H9 (cell line): ENCODE measurements at regions not wholly inside any gene's neighbourhood (a gene's known extent, or its start where the extent isn't known, plus 50 kb on each side); places are given as distances from the start of the nearest gene placed in this dataset.

ENCODE experiments used
- DNase-seq: peaks from one replicate; pipeline ENCODE4 v3.0.0-alpha.2; 2017
- H2AFZ ChIP-seq: one replicate; pipeline ENCODE4 v1.6.1; 2013; ENCODE audit warnings: mild to moderate bottlenecking, low read length, control low read depth, moderate library complexity
- H2AK5ac ChIP-seq: 2 replicates; pipeline ENCODE4 v1.6.1; 2013; ENCODE audit warnings: low read length, control low read depth, mixed read lengths; ENCODE audit not compliant: insufficient read length
- H2BK120ac ChIP-seq: one replicate; pipeline ENCODE4 v1.6.1; 2013; ENCODE audit warnings: low read depth, mild to moderate bottlenecking, low read length, control low read depth, inconsistent platforms; ENCODE audit not compliant: poor library complexity, severe bottlenecking
- H2BK12ac ChIP-seq: 2 replicates; pipeline ENCODE4 v1.6.1; 2013; ENCODE audit warnings: low read length, control low read depth, mixed read lengths, low read depth; ENCODE audit not compliant: insufficient read length
- H2BK15ac ChIP-seq: 2 replicates; pipeline ENCODE4 v1.6.1; 2013; ENCODE audit warnings: low read depth, low read length, control low read depth
- H2BK20ac ChIP-seq: one replicate; pipeline ENCODE4 v1.6.1; 2013; ENCODE audit warnings: low read depth, mild to moderate bottlenecking, low read length, control low read depth, inconsistent platforms; ENCODE audit not compliant: poor library complexity, severe bottlenecking
- H2BK5ac ChIP-seq: 2 replicates; pipeline ENCODE4 v1.6.1; 2013; ENCODE audit warnings: low read length, control low read depth, mixed read lengths; ENCODE audit not compliant: insufficient read length
- H3K14ac ChIP-seq: 2 replicates; pipeline ENCODE4 v1.6.1; 2013; ENCODE audit warnings: low read length, control low read depth; ENCODE audit not compliant: insufficient read depth
- H3K18ac ChIP-seq: 2 replicates; pipeline ENCODE4 v1.6.1; 2013; ENCODE audit warnings: low read depth, mild to moderate bottlenecking, mixed read lengths, low read length, control low read depth; ENCODE audit not compliant: insufficient read length
- H3K23ac ChIP-seq: 2 replicates; pipeline ENCODE4 v1.6.1; 2013; ENCODE audit warnings: low read length, control low read depth, mixed read lengths, low read depth; ENCODE audit not compliant: insufficient read length
- H3K23me2 ChIP-seq: 2 replicates; pipeline ENCODE4 v1.6.1; 2013; ENCODE audit warnings: low read depth, mild to moderate bottlenecking, mixed read lengths, low read length, control low read depth; ENCODE audit not compliant: insufficient read length, poor library complexity, severe bottlenecking
- H3K27ac ChIP-seq: 2 replicates; pipeline ENCODE4 v1.5.1; 2013; ENCODE audit warnings: low read length, control low read depth, mixed read lengths, low read depth; ENCODE audit not compliant: insufficient read length
- H3K27me3 ChIP-seq: 2 replicates; pipeline ENCODE4 v1.6.1; 2013; ENCODE audit warnings: low read length, control low read depth, inconsistent platforms; ENCODE audit not compliant: insufficient read depth
- H3K4ac ChIP-seq: 2 replicates; pipeline ENCODE4 v1.6.1; 2013; ENCODE audit warnings: low read depth, mild to moderate bottlenecking, control low read depth, inconsistent platforms, low read length, moderate library complexity
- H3K4me1 ChIP-seq: 2 replicates; pipeline ENCODE4 v1.6.1; 2013; ENCODE audit warnings: low read length, control low read depth, inconsistent platforms; ENCODE audit not compliant: insufficient read depth
- H3K4me2 ChIP-seq: 2 replicates; pipeline ENCODE4 v1.6.1; 2013; ENCODE audit warnings: low read length, control low read depth, mixed read lengths; ENCODE audit not compliant: insufficient read length, insufficient read depth
- H3K56ac ChIP-seq: 2 replicates; pipeline ENCODE4 v1.6.1; 2013; ENCODE audit warnings: low read depth, mild to moderate bottlenecking, mixed read lengths, low read length, control low read depth; ENCODE audit not compliant: insufficient read length
- H3K79me1 ChIP-seq: 2 replicates; pipeline ENCODE4 v1.6.1; 2013; ENCODE audit warnings: low read depth, mild to moderate bottlenecking, moderate library complexity, low read length, control low read depth, inconsistent platforms; ENCODE audit not compliant: insufficient read depth, poor library complexity, severe bottlenecking
- H3K79me2 ChIP-seq: 2 replicates; pipeline ENCODE4 v1.6.1; 2013; ENCODE audit warnings: low read length, control low read depth, inconsistent platforms; ENCODE audit not compliant: insufficient read depth
- H3K9ac ChIP-seq: 2 replicates; pipeline ENCODE4 v1.6.1; 2013; ENCODE audit warnings: low read length, control low read depth, mixed read lengths; ENCODE audit not compliant: insufficient read length; ENCODE audit errors: extremely low read depth
- H3K9me3 ChIP-seq: one replicate; pipeline ENCODE4 v1.6.1; 2013; ENCODE audit warnings: low read depth, low read length, inconsistent platforms; ENCODE audit not compliant: control insufficient read depth
- H3T11ph ChIP-seq: one replicate; pipeline ENCODE4 v1.6.1; 2013; ENCODE audit warnings: mild to moderate bottlenecking, low read length, control low read depth, inconsistent platforms
- H4K20me1 ChIP-seq: one replicate; pipeline ENCODE4 v1.6.1; 2013; ENCODE audit not compliant: control insufficient read depth, insufficient read length, insufficient read depth
- H4K5ac ChIP-seq: 2 replicates; pipeline ENCODE4 v1.6.1; 2013; ENCODE audit warnings: low read depth, mild to moderate bottlenecking, mixed read lengths, low read length, control low read depth; ENCODE audit not compliant: insufficient read length
- H4K8ac ChIP-seq: replicated peaks from 2 replicates; pipeline ENCODE4 v1.6.1; 2013; ENCODE audit warnings: low read length, control low read depth, mixed read lengths, low read depth; ENCODE audit not compliant: insufficient read length
- H4K91ac ChIP-seq: 2 replicates; pipeline ENCODE4 v1.6.1; 2013; ENCODE audit warnings: low read depth, mild to moderate bottlenecking, moderate library complexity, mixed read lengths, low read length, control low read depth; ENCODE audit not compliant: insufficient read length
- H3K27ac Mint-ChIP-seq, 3 experiments: 2 replicates in 2 of 3; 3 replicates in 1 of 3; pipeline ENCODE4 v1.8.0; 2020 to 2021; ENCODE audit warnings: mixed read lengths in 3 of 3, mild to moderate bottlenecking in 1 of 3, moderate library complexity in 1 of 3
- H3K27me3 Mint-ChIP-seq: 2 replicates; pipeline ENCODE4 v1.8.0; 2021; ENCODE audit warnings: low read depth, mild to moderate bottlenecking, moderate library complexity, mixed read lengths
- H3K36me3 Mint-ChIP-seq, 3 experiments: 2 replicates in 2 of 3; 3 replicates in 1 of 3; pipeline ENCODE4 v1.8.0; 2020 to 2021; ENCODE audit warnings: low read depth in 3 of 3, mixed read lengths in 3 of 3; ENCODE audit not compliant: insufficient read depth in 1 of 3
- H3K4me1 Mint-ChIP-seq, 2 experiments: 2 replicates each; pipeline ENCODE4 v1.8.0; 2020; ENCODE audit warnings: mixed read lengths in 2 of 2
- H3K4me3 Mint-ChIP-seq, 2 experiments: 2 replicates in 1 of 2; 3 replicates in 1 of 2; pipeline ENCODE4 v1.8.0; 2020 to 2021; ENCODE audit warnings: mild to moderate bottlenecking in 2 of 2, mixed read lengths in 2 of 2, moderate library complexity in 1 of 2
- H3K9me3 Mint-ChIP-seq, 2 experiments: 2 replicates in 1 of 2; 3 replicates in 1 of 2; pipeline ENCODE4 v1.8.0; 2020; ENCODE audit warnings: mild to moderate bottlenecking in 2 of 2, mixed read lengths in 2 of 2, moderate library complexity in 1 of 2
- CTCF ChIP-seq: fragments of 200-600 bp; sonication (generic); conservative IDR thresholded peaks from 3 replicates; pipeline ENCODE4 v1.8.0; 2021; ENCODE audit warnings: antibody characterized with exemption, mild to moderate bottlenecking
- WGBS: extraction: QIAGEN DNeasy Blood & Tissue Kit; methylation state at CpG from one replicate; pipeline ENCODE4 v1.1.7; 2013; ENCODE audit warnings: missing lambda C conversion rate, low lambda C conversion rate, mixed read lengths; ENCODE audit not compliant: insufficient read length; ENCODE audit errors: extremely low coverage; 5-methylcytosine and 5-hydroxymethylcytosine counted together

GRCh38 chr15:95615436-95615835 lies 715.1 kb upstream of the NR2F2 start:
- no peak overlapping the region for H4K8ac ChIP-seq
- TF ChIP-seq CTCF = no peak
- no peak overlapping the region for H3K4me3 Mint-ChIP-seq

More at GRCh38 chr15:95615436-95615835, 715.1 kb upstream of the NR2F2 start:
- no CpG with 5 or more reads among the region's 3 CpGs for whole genome bisulfite sequencing
- Histone ChIP-seq H3K79me2 (no peaks in the 10 kb centered on the region), H3K56ac (no peak overlapping the region), H2BK20ac (no peak overlapping the region), H2BK5ac (no peak overlapping the region), H3K4me1 (no peaks in the 10 kb centered on the region), H3K79me1 (no peaks in the 10 kb centered on the region), H4K5ac (no peak overlapping the region), H4K20me1 (no peaks in the 10 kb centered on the region), H2AK5ac (no peak overlapping the region), H2BK12ac (no peak overlapping the region), H2AFZ (no peak overlapping the region), H3T11ph (no peak overlapping the region), H3K4ac (no peak overlapping the region), H3K14ac (no peak overlapping the region), H3K23me2 (no peaks in the 10 kb centered on the region), H3K4me2 (no peak overlapping the region), H3K18ac (no peak overlapping the region), H2BK15ac (no peak overlapping the region), H3K9ac (no peak overlapping the region), H3K27ac (no peak overlapping the region), H4K91ac (no peak overlapping the region), H3K27me3 (no peaks in the 10 kb centered on the region), H3K23ac (no peak overlapping the region), H3K9me3 (no peaks in the 10 kb centered on the region), H2BK120ac (no peak overlapping the region)
- H3K27me3 Mint-ChIP-seq = peaks cover 2% of the 10 kb centered on the region; the same call in 1 of the 2 replicates
- H3K9me3 Mint-ChIP-seq = no peaks in the 10 kb centered on the region
- H3K27ac Mint-ChIP-seq = no peak overlapping the region
- no peaks in the 10 kb centered on the region; a peak in 1 of 7 replicates for H3K36me3 Mint-ChIP-seq
- no peak for DNase-seq
- no peaks in the 10 kb centered on the region for H3K4me1 Mint-ChIP-seq
